NT2/D1 (cell line): ENCODE measurements at regions not wholly inside any gene's neighbourhood (a gene's known extent, or its start where the extent isn't known, plus 50 kb on each side); places are given as distances from the start of the nearest gene placed in this dataset.
"Not testable (repeated sequence)": the region's sequence is repeated elsewhere in the genome, so short reads cannot be mapped to it uniquely, and the experiment has no call there.

Experiments used
- DNase-seq: peaks from one replicate; pipeline ENCODE4 v3.0.0-alpha.2; 2011; ENCODE audit warnings: low read depth, low spot score
- H3K27me3 ChIP-seq: 2 replicates; pipeline ENCODE4 v1.6.0; 2011; ENCODE audit warnings: mild to moderate bottlenecking; ENCODE audit not compliant: insufficient read length, insufficient read depth
- H3K36me3 ChIP-seq: 2 replicates; pipeline ENCODE4 v1.6.1; 2011; ENCODE audit warnings: mild to moderate bottlenecking, low read length, mixed read lengths; ENCODE audit not compliant: insufficient read depth, insufficient read length
- H3K4me1 ChIP-seq: 2 replicates; pipeline ENCODE4 v1.5.1; 2011; ENCODE audit not compliant: insufficient read depth, insufficient read length
- H3K4me3 ChIP-seq: 2 replicates; pipeline ENCODE4 v1.5.1; 2011; ENCODE audit warnings: low read depth; ENCODE audit not compliant: insufficient read length
- H3K9ac ChIP-seq: 2 replicates; pipeline ENCODE4 v1.6.0; 2011; ENCODE audit warnings: low read depth; ENCODE audit not compliant: insufficient read length
- H3K9me3 ChIP-seq: 2 replicates; pipeline ENCODE4 v1.5.1; 2011; ENCODE audit warnings: mild to moderate bottlenecking, low read length; ENCODE audit not compliant: insufficient read depth
- SUZ12 ChIP-seq: IDR thresholded peaks from 2 replicates; pipeline ENCODE4 v1.6.1; 2011; ENCODE audit not compliant: insufficient read length, insufficient read depth; ENCODE audit errors: extremely low read depth
- YY1 ChIP-seq: IDR thresholded peaks from 2 replicates; pipeline ENCODE4 v1.6.1; 2011; ENCODE audit not compliant: insufficient read length, insufficient read depth
- ZNF274 ChIP-seq: IDR thresholded peaks from 2 replicates; pipeline ENCODE4 v1.6.1; 2011; ENCODE audit warnings: mild to moderate bottlenecking, low read depth, low read length

DNA sequence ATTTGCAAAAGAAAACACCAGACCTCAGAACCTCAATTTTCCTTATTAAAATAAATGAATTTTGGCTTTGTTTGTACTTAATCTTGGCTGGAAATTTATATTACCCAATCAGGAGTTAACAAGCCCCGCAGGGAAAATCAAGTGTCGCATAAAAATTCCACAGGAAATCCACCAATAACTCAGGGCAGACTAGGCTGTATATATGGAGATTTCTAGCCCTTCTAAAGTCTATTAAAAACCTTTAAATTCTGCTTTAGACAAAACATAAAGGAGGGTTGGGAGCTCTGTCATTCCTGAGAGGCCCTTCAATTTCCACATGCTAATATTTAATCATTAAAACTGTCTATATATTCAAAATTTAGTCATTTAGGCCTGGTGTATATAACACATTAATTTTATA is 434.7 kb downstream of the CDH11 start:
- Histone ChIP-seq H3K9ac (no peak overlapping the region), H3K4me3 (no peak overlapping the region), H3K27me3 (no peaks in the 10 kb centered on the region), H3K4me1 (no peaks in the 10 kb centered on the region), H3K36me3 (no peaks in the 10 kb centered on the region), H3K9me3 (no peaks in the 10 kb centered on the region)
- DNase-seq = no peak
- TF ChIP-seq YY1 = no peak
- no peak for TF ChIP-seq SUZ12
- no peak for TF ChIP-seq ZNF274

DNA sequence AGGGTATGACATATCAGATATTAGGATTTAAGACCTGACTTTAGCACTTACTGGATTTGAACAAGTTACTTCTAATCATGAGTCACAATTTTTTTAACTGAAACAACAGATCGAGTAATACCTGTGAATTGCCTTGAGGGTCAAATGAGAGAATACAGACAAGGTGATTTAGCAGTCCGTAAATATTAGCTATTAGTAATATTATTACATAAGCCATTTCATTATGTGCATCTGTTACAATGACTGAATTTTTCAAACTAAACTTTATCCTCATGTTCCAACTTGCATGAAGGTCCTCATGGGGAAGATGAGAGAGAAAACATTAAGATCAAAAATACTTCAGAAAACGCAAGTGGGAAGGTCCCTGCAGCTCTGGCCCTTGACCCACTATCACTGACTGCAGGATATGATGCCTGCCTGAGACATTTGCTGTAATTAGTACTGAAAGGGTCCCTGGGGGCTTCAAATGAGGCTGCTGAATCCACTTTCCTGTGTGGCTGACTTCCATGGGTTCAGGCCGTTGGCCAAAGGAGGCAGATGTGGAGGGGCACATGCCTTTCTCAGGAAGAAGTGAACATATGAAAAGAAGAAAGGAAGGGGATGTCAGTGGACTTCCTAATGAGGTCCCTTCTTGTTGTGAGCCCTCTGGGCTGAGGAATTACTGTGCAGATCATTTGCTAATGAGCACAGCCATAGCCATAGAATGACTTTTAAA is 441.7 kb downstream of the CDH11 start:
- H3K4me3 ChIP-seq = no peak overlapping the region
- TF ChIP-seq YY1 = no peak
- no peak for TF ChIP-seq SUZ12
- no peak for TF ChIP-seq ZNF274

DNA sequence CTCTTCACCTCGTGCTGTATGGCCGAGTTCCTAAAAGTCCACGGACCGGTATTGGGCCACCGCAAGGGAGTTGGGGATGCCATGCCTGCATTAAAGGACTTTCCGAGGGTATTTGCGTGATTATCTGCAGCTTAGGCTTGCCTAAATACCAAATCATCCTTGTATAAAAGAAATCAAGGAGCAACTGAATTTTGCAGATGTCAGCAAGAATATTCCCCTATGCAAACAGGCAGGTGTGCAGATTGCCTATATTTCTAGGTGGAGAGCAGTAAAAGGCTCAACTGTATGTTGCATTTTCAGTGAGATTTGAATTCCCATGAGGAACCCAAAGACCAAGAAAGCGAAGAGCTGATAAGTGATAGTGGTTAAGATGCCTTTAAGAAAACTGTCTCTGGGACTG is 452.3 kb downstream of the CDH11 start:
- Histone ChIP-seq H3K27me3 (no peaks in the 10 kb centered on the region), H3K4me1 (no peaks in the 10 kb centered on the region), H3K4me3 (no peak overlapping the region), H3K9me3 (no peaks in the 10 kb centered on the region), H3K9ac (no peak overlapping the region), H3K36me3 (no peaks in the 10 kb centered on the region)
- DNase-seq = no peak
- TF ChIP-seq ZNF274 (no peak), SUZ12 (no peak), YY1 (no peak)

More for the DNA sequence above, 441.7 kb downstream of the CDH11 start:
- DNase-seq = no peak
- Histone ChIP-seq H3K9me3 (no peaks in the 10 kb centered on the region), H3K9ac (no peak overlapping the region), H3K27me3 (no peaks in the 10 kb centered on the region), H3K36me3 (no peaks in the 10 kb centered on the region), H3K4me1 (no peaks in the 10 kb centered on the region)

DNA sequence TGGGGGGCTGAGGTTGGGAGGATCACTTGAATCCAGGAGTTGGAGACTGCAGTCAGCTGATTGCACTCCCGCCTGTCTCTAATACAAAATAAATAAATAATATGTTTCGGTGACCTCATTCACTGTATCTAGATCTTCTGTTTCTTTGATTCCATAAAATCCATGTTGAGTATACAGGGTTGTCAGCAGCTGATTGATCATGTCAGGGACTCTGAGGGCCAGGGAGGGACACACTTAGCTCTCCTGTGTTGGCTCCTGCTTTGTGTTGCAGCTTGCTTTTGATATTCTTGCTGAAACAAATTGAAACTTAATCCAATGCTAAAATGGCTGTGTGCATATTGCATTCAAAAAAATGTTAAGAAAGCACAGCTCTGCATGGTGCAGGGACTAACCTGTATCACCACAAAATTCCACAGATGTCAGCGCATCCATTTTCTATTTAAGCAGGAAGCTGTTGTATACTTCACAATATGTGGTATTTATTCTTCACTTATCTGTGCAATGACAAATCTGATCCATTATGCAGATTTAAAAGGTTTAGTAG is 454.5 kb downstream of the CDH11 start:
- Histone ChIP-seq H3K4me3 (no peak overlapping the region), H3K9ac (no peak overlapping the region), H3K9me3 (no peaks in the 10 kb centered on the region), H3K4me1 (no peaks in the 10 kb centered on the region), H3K36me3 (no peaks in the 10 kb centered on the region), H3K27me3 (no peaks in the 10 kb centered on the region)
- no peak for TF ChIP-seq YY1
- TF ChIP-seq SUZ12 = no peak
- TF ChIP-seq ZNF274 = no peak
- no peak for DNase-seq

DNA sequence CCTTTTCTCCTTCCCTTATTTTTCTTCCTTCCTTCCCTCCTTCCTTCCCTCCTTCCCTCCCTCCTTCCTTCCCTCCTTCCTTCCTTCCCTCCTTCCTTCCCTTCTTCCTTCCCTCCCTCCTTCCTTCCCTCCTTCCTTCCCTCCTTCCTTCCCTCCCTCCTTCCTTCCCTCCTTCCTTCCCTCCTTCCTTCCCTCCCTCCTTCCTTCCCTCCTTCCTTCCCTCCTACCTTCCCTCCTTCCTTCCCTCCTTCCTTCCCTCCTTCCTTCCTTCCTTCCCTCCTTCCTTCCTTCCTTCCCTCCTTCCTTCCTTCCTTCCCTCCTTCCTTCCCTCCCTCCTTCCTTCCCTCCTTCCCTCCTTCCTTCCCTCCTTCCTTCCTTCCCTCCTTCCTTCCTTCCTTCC is 459.6 kb downstream of the CDH11 start:
- not testable (repeated sequence) for H3K9me3 ChIP-seq, H3K9ac ChIP-seq, H3K4me3 ChIP-seq, H3K4me1 ChIP-seq, DNase-seq, H3K36me3 ChIP-seq, H3K27me3 ChIP-seq

DNA sequence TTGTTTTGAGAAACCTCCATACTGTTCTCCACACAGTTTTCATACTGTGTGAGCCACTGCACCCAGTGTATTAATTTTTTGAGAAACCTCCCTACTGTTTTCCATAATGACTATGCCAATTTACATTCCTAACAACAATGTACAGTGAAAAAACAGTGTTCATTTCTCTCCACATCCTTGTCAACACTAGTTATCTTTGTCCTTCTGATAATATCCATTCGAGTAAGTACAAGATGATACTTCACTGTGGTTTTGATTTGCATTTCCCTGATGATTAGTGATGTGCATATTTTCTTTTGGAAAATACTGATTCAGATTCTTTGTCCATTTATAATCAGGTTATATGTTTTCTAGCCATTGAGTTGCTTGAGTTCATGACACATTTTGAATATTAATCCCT is 462.0 kb downstream of the CDH11 start:
- Histone ChIP-seq H3K27me3 (no peaks in the 10 kb centered on the region), H3K36me3 (no peaks in the 10 kb centered on the region), H3K4me1 (no peaks in the 10 kb centered on the region), H3K4me3 (no peak overlapping the region), H3K9ac (no peak overlapping the region), H3K9me3 (no peaks in the 10 kb centered on the region)
- TF ChIP-seq YY1 = no peak
- no peak for TF ChIP-seq ZNF274
- no peak for TF ChIP-seq SUZ12
- DNase-seq = no peak

DNA sequence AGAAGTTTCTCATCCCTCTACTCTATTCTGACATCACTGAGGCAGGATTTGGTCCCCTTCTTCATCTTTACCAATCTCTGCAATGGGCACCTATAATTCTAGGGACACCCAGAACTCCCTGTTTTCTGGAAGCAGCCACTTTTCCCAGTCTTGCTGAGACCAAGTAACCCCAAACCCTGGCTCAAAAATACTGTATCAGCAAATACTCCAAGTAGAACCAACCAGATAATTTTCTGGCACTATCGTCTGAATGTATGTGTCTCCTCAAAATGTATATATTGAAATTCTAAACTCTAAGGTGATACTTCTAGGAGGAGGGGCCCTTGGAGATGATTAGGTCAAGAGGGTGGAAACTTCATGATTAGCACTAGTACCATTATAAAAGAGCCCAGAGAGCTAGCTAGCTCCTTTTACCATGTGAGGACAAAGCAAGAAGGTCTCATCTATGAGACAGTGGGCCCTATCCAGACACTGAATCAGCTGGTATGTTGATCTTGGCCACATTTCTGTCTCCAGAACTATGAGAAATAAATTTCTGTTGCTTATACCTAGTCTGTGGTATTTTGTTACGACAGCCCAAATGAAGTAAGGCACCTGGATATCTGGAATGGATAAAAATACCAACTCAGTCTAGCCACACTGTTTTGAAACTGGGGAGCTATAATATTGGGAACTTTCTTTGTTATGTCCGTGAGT is 464.4 kb downstream of the CDH11 start:
- no peak for DNase-seq
- TF ChIP-seq YY1 (no peak), SUZ12 (no peak), ZNF274 (no peak)
- H3K4me1 ChIP-seq = no peaks in the 10 kb centered on the region
- no peaks in the 10 kb centered on the region for H3K36me3 ChIP-seq
- no peaks in the 10 kb centered on the region for H3K9me3 ChIP-seq
- no peaks in the 10 kb centered on the region for H3K27me3 ChIP-seq
- no peak overlapping the region for H3K9ac ChIP-seq
- no peak overlapping the region for H3K4me3 ChIP-seq
